Testis (tissue), 2 donors: ENCODE measurements at regions not wholly inside any gene's neighbourhood (a gene's known extent, or its start where the extent isn't known, plus 50 kb on each side); places are given as distances from the start of the nearest gene placed in this dataset.

Source experiments
- CTCF ChIP-seq, 3 experiments: fragments of 450-650 bp in 2 of 3; fragments of 200-600 bp in 1 of 3; sonication (generic) in 1 of 3; IDR thresholded peaks; one replicate each; pipeline ENCODE4 v1.5.1; 2016 to 2019; ENCODE audit warnings: antibody characterized with exemption in 3 of 3, mild to moderate bottlenecking in 2 of 3, moderate library complexity in 1 of 3
- POLR2A ChIP-seq: fragments of 450-650 bp; IDR thresholded peaks from one replicate; pipeline ENCODE4 v1.6.1; 2017; ENCODE audit warnings: antibody characterized with exemption, mild to moderate bottlenecking, moderate library complexity

- no peak for TF ChIP-seq CTCF (IDR thresholded peaks at IDR 0.05)
- TF ChIP-seq POLR2A, result no peak
These were observed 216.5 kb downstream of the URB2 start for GRCh38 chr1:229842302-229843255.
